ENCODE measurements at regions not wholly inside any gene's neighbourhood (a gene's known extent, or its start where the extent isn't known, plus 50 kb on each side); places are given as distances from the start of the nearest gene placed in this dataset.
"Not testable (repeated sequence)": the region's sequence is repeated elsewhere in the genome, so short reads cannot be mapped to it uniquely, and the experiment has no call there.

GRCh38 chr9:135409286-135410200, 70.0 kb upstream of the PPP1R26 start:
- no peaks in the 10 kb centered on the region for H3K4me1 ChIP-seq
- H3K9me3 ChIP-seq (replicated peaks) = no peaks in the 10 kb centered on the region
- H3K4me3 ChIP-seq = no peak overlapping the region
- no peaks in the 10 kb centered on the region for H3K36me3 ChIP-seq
- H3K27ac ChIP-seq = no peak overlapping the region
- no peak for DNase-seq
- peaks cover 11% of the 10 kb centered on the region for H3K27me3 ChIP-seq

GRCh38 chr9:135410421-135410820, 69.2 kb upstream of the PPP1R26 start:
- peaks cover 11% of the 10 kb centered on the region for H3K27me3 ChIP-seq
- H3K36me3 ChIP-seq = no peaks in the 10 kb centered on the region
- no peak overlapping the region for H3K4me3 ChIP-seq
- H3K4me1 ChIP-seq = no peaks in the 10 kb centered on the region
- no peaks in the 10 kb centered on the region for H3K9me3 ChIP-seq (replicated peaks)
- no peak for DNase-seq
- no peak overlapping the region for H3K27ac ChIP-seq

GRCh38 chr9:135410831-135411473, 68.6 kb upstream of the PPP1R26 start:
- peaks cover 8% of the 10 kb centered on the region for H3K27me3 ChIP-seq
- no peak for DNase-seq

GRCh38 chr9:135411605-135412004, 68.0 kb upstream of the PPP1R26 start:
- H3K36me3 ChIP-seq, H3K27me3 ChIP-seq, DNase-seq: not testable (repeated sequence)

More at GRCh38 chr9:135410831-135411473, 68.6 kb upstream of the PPP1R26 start:
- Histone ChIP-seq H3K36me3 (no peaks in the 10 kb centered on the region), H3K27ac (no peak overlapping the region), H3K4me1 (no peaks in the 10 kb centered on the region), H3K9me3 (replicated peaks) (no peaks in the 10 kb centered on the region), H3K4me3 (no peak overlapping the region)

GRCh38 chr9:135412315-135413085, 67.1 kb upstream of the PPP1R26 start:
- peaks cover 13% of the 10 kb centered on the region for H3K27me3 ChIP-seq
- peak; percentile 59 to 79 for DNase-seq
- H3K4me1 ChIP-seq; H3K27ac ChIP-seq; H3K9me3 ChIP-seq (replicated peaks); H3K36me3 ChIP-seq; H3K4me3 ChIP-seq: not testable (repeated sequence)

More at GRCh38 chr9:135411605-135412004, 68.0 kb upstream of the PPP1R26 start:
- H3K4me1 ChIP-seq; H3K27ac ChIP-seq; H3K9me3 ChIP-seq (replicated peaks); H3K4me3 ChIP-seq: not testable (repeated sequence)

GRCh38 chr9:135413086-135413375, 66.6 kb upstream of the PPP1R26 start:
- H3K27me3 ChIP-seq = peaks cover 14% of the 10 kb centered on the region
- DNase-seq = no peak
- H3K4me3 ChIP-seq = no peak overlapping the region
- H3K9me3 ChIP-seq (replicated peaks) = no peaks in the 10 kb centered on the region
- no peak overlapping the region for H3K27ac ChIP-seq
- H3K36me3 ChIP-seq = no peaks in the 10 kb centered on the region
- no peaks in the 10 kb centered on the region; the same call in 1 of the 2 replicates for H3K4me1 ChIP-seq

- peaks cover 14% of the 10 kb centered on the region for H3K27me3 ChIP-seq
- no peak overlapping the region for H3K27ac ChIP-seq
- no peaks in the 10 kb centered on the region; the same call in 1 of the 2 replicates for H3K4me1 ChIP-seq
- H3K36me3 ChIP-seq = no peaks in the 10 kb centered on the region
- H3K9me3 ChIP-seq (replicated peaks) = no peaks in the 10 kb centered on the region
- no peak overlapping the region for H3K4me3 ChIP-seq
- no peak for DNase-seq
Observed at GRCh38 chr9:135413461-135413860, 66.1 kb upstream of the PPP1R26 start.

GRCh38 chr9:135414293-135414692, 65.3 kb upstream of the PPP1R26 start:
- Histone ChIP-seq H3K4me3 (no peak overlapping the region), H3K4me1 (no peaks in the 10 kb centered on the region; the same call in 1 of the 2 replicates), H3K9me3 (replicated peaks) (no peaks in the 10 kb centered on the region), H3K27ac (no peak overlapping the region), H3K27me3 (peaks cover 14% of the 10 kb centered on the region), H3K36me3 (no peaks in the 10 kb centered on the region)
- no peak for DNase-seq

- H3K4me3 ChIP-seq = no peak overlapping the region
Observed at GRCh38 chr9:135415586-135415985, 64.0 kb upstream of the PPP1R26 start.

GRCh38 chr9:135416664-135417290, 62.8 kb upstream of the PPP1R26 start:
- Histone ChIP-seq H3K36me3 (no peaks in the 10 kb centered on the region), H3K27ac (no peak overlapping the region), H3K9me3 (replicated peaks) (no peaks in the 10 kb centered on the region), H3K4me3 (no peak overlapping the region), H3K4me1 (no peaks in the 10 kb centered on the region; the same call in 1 of the 2 replicates), H3K27me3 (peaks cover 8% of the 10 kb centered on the region; the same call in 1 of the 2 replicates)
- no peak for DNase-seq

More at GRCh38 chr9:135415586-135415985, 64.0 kb upstream of the PPP1R26 start:
- no peak for DNase-seq
- Histone ChIP-seq H3K9me3 (replicated peaks) (no peaks in the 10 kb centered on the region), H3K27ac (no peak overlapping the region), H3K36me3 (no peaks in the 10 kb centered on the region), H3K4me1 (no peaks in the 10 kb centered on the region; the same call in 1 of the 2 replicates), H3K27me3 (peaks cover 9% of the 10 kb centered on the region)

- no peaks in the 10 kb centered on the region for H3K9me3 ChIP-seq (replicated peaks)
- H3K4me1 ChIP-seq = no peaks in the 10 kb centered on the region; the same call in 1 of the 2 replicates
- H3K27ac ChIP-seq = no peak overlapping the region
- peak in 1 of 2 experiments; percentile 39 for DNase-seq
- H3K4me3 ChIP-seq = no peak overlapping the region
- H3K36me3 ChIP-seq = no peaks in the 10 kb centered on the region
- H3K27me3 ChIP-seq = peaks cover 8% of the 10 kb centered on the region; the same call in 1 of the 2 replicates
Observed at GRCh38 chr9:135418161-135418560, 61.4 kb upstream of the PPP1R26 start.

- peaks cover 8% of the 10 kb centered on the region; the same call in 1 of the 2 replicates for H3K27me3 ChIP-seq
- no peaks in the 10 kb centered on the region for H3K36me3 ChIP-seq
- H3K4me3 ChIP-seq = no peak overlapping the region
- no peaks in the 10 kb centered on the region; the same call in 1 of the 2 replicates for H3K9me3 ChIP-seq (replicated peaks)
- H3K4me1 ChIP-seq = no peaks in the 10 kb centered on the region; the same call in 1 of the 2 replicates
- DNase-seq = no peak
- no peak overlapping the region for H3K27ac ChIP-seq
Observed at GRCh38 chr9:135419106-135419505, 60.5 kb upstream of the PPP1R26 start.

- no peak overlapping the region for H3K4me3 ChIP-seq
- no peak for DNase-seq
- H3K27me3 ChIP-seq = peaks cover 4% of the 10 kb centered on the region; the same call in 1 of the 2 replicates
- H3K36me3 ChIP-seq = no peaks in the 10 kb centered on the region
- H3K27ac ChIP-seq = no peak overlapping the region
- H3K9me3 ChIP-seq (replicated peaks) = no peaks in the 10 kb centered on the region; the same call in 1 of the 2 replicates
- no peaks in the 10 kb centered on the region; the same call in 1 of the 2 replicates for H3K4me1 ChIP-seq
Observed at GRCh38 chr9:135422341-135422944, 57.1 kb upstream of the PPP1R26 start.

GRCh38 chr9:135423725-135424124, 55.9 kb upstream of the PPP1R26 start:
- H3K9me3 ChIP-seq (replicated peaks) = no peaks in the 10 kb centered on the region; the same call in 1 of the 2 replicates
- 0 out of 2 replicates have a peak, but pooled peaks cover 2% of the 10 kb centered on the region for H3K27me3 ChIP-seq
- H3K4me3 ChIP-seq = no peak overlapping the region
- no peak for DNase-seq
- no peaks in the 10 kb centered on the region; the same call in 1 of the 2 replicates for H3K4me1 ChIP-seq
- no peak overlapping the region for H3K27ac ChIP-seq
- H3K36me3 ChIP-seq = no peaks in the 10 kb centered on the region
